ENCODE measurements at regions not wholly inside any gene's neighbourhood (a gene's known extent, or its start where the extent isn't known, plus 50 kb on each side); places are given as distances from the start of the nearest gene placed in this dataset.

DNA sequence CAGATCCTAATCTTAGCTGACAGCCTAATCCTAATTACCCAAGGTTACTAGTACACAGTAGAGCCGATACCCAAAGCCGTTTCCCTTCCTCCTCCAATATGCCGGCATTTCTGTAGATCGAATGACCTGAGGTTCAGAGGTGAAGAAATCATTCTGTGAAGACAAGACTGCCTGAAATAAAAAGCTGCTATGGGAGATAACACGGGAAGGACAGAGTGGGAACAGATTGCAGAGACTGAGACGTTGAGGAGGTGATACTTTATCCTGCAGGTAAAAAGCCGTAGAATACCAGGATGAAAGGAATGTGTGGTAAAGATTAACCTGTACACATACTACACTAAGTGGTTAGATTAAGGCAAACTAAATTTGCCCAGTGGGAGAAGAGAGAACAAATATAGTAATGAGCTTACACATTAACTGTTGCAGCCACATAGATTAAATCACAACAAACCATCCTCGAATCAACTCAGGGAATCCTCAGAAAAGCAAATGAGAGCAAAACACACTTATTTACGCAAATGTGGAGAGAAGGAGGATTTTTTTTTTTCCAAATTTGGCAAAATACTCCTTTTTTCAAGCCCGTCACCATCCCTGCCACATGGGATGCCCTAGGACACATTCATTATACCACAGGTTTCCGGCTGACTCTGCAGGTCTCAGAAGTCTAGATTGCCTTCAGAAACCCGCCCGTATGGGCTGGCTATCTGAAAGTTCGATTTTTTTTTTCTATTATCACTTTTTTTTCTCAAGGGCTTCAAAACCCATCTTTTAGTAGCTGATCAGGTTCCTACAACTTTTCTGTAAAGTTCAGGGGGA lies 188.0 kb downstream of the TTC8 start:
- TF ChIP-seq, protein P1, sequence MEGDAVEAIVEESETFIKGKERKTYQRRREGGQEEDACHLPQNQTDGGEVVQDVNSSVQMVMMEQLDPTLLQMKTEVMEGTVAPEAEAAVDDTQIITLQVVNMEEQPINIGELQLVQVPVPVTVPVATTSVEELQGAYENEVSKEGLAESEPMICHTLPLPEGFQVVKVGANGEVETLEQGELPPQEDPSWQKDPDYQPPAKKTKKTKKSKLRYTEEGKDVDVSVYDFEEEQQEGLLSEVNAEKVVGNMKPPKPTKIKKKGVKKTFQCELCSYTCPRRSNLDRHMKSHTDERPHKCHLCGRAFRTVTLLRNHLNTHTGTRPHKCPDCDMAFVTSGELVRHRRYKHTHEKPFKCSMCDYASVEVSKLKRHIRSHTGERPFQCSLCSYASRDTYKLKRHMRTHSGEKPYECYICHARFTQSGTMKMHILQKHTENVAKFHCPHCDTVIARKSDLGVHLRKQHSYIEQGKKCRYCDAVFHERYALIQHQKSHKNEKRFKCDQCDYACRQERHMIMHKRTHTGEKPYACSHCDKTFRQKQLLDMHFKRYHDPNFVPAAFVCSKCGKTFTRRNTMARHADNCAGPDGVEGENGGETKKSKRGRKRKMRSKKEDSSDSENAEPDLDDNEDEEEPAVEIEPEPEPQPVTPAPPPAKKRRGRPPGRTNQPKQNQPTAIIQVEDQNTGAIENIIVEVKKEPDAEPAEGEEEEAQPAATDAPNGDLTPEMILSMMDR (IDR thresholded peaks at IDR 0.05), result no peak
- no peak for TF ChIP-seq POLR2A (IDR thresholded peaks at IDR 0.05)
